GM19467 (cell line): ENCODE measurements at regions not wholly inside any gene's neighbourhood (a gene's known extent, or its start where the extent isn't known, plus 50 kb on each side); places are given as distances from the start of the nearest gene placed in this dataset.

Source experiments
- ATAC-seq: cut with Tn5 transposase; IDR thresholded peaks from one replicate; pipeline ENCODE4 v1.9.1; 2021; ENCODE audit warnings: mild to moderate bottlenecking, moderate library complexity; ENCODE audit not compliant: unreplicated experiment

DNA sequence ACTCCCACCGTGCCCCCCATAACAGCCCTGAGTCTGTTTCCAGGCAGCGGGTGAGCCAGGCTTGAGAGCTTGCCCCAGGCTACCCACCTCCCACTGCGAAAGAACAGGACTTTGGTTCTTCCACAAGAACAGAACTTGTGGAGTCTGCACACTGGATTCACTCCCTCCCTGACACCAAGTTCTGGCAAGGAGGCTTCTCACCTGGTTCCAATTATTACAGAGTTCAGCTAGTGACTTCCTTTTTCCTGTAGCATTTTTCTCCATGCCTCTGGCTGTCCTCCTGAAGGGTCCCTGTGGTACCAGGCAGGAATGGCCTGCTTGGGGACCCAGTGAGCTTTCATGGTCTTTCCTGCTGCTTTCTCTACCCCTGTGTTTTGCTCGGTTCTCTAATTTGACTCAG lies 208.6 kb upstream of the SFRP2 start:
- ATAC-seq = no peak

- no peak for ATAC-seq
These were observed 200.6 kb upstream of the SFRP2 start for GRCh38 chr4:153989505-153989904.

DNA sequence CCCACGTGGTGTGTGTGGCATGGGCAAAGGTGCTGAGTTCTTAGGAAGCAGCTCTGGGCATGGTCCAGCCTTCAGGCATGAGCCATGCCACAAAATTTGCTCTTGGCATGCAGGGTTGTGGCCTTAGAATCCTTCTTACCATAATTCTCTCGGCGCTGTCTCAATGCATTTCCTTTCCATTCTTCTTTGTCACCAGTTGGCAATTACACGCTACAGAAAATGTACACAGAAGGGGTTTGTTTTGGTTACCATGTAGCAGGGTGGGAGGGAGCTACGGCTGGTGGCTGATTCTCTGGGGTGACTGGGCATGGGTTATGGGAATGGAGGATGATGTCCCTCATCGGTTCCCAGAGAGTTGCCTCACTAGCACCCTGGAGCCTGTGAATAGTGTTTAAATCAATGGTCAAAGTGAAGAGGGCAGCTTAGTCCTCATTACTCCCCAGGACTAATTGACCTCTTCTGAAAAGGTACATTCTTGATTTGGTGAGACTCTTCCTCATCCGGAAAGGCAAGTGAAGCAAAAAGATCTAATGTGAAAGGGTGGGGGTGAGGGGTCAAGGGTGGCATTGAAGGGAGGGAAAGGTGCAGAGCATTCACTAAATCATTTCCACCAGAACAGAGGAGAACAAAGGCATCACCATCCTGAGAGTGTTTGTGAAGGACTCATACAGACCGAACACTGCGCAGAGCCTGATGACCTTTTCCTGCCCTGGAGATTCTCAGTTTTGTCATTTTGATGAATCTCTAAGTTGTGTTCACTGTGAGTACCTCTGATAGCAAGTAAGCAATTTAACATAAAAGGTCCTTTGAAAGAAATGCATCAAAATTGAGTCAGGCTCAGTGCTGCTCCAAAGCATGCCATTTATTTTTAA lies 199.8 kb upstream of the SFRP2 start:
- ATAC-seq = no peak

GRCh38 chr4:153987291-153987690 lies 198.4 kb upstream of the SFRP2 start:
- no peak for ATAC-seq

DNA sequence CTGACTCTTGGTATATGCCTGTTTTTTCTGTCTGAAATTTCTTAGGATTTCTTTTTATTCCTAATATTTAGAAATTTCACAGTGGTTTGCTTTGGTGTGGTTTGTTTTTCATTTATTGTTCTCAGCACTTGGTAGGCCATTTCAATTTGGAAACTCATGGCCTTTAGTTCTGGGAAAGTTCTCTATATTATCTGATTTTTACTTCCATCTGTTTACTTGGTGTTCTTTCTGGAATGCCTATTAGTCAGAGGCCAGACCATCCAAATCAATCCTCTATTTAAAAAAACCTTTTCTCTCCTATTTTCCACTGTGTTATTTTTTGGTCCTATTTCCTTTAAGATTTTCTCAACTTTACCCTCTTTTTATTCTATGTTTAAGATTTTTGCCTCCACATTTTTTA lies 188.1 kb upstream of the SFRP2 start:
- ATAC-seq = no peak

GRCh38 chr4:153974452-153974851 lies 185.6 kb upstream of the SFRP2 start:
- no peak for ATAC-seq

- ATAC-seq = no peak
These were observed 185.1 kb upstream of the SFRP2 start for GRCh38 chr4:153973942-153974341.

GRCh38 chr4:153971899-153972298 lies 183.0 kb upstream of the SFRP2 start:
- ATAC-seq = no peak

- no peak for ATAC-seq
These were observed 181.3 kb upstream of the SFRP2 start for GRCh38 chr4:153970169-153970568.

- no peak for ATAC-seq
These were observed 180.7 kb upstream of the SFRP2 start for GRCh38 chr4:153969542-153969941.

GRCh38 chr4:153966641-153967040 lies 177.8 kb upstream of the SFRP2 start:
- ATAC-seq = no peak

DNA sequence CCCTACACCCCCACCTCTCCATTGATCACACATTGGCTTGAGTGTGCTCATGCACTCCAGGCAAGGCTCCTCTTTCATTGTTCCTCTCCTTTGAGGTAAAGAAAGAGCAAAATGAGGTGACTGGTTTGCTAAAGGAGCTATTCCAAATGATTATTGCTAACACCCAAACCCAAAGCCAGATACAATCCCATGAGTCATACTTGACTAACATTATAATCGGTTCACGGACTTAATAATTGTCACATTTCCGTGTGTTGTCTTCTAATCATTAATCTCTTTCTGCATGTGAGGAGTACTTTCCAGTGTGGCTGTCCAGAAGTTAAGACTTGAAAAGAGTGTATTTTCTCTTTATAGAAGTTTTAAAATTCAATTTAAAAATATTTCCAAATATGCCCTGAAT lies 174.3 kb upstream of the SFRP2 start:
- no peak for ATAC-seq

GRCh38 chr4:153962311-153963039 lies 173.6 kb upstream of the SFRP2 start:
- no peak for ATAC-seq

- no peak for ATAC-seq
These were observed 166.4 kb upstream of the SFRP2 start for GRCh38 chr4:153955327-153955726.

GRCh38 chr4:153954654-153955053 lies 165.8 kb upstream of the SFRP2 start:
- ATAC-seq = no peak

- ATAC-seq = no peak
These were observed 161.5 kb upstream of the SFRP2 start for GRCh38 chr4:153950100-153950979.

DNA sequence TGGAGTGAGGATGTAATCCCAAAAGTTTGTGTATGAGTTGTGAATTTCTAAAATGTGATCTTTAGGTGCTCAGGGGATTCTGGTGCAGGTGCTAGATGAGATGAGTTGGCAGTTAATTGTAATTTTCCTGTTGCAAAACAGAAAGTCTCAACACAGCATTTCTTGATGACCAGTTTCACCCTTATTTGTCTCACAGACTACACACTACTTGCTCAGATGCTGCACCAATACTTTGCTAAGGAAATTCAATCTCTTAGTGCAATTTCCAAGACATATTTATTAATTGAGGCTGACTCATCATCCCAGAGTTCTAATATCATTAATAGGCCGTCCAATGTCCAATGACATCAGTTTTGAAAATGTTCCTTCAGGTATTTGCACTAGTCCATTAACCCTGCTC lies 159.2 kb upstream of the SFRP2 start:
- no peak for ATAC-seq

GRCh38 chr4:153947124-153947523 lies 158.2 kb upstream of the SFRP2 start:
- ATAC-seq = no peak

- no peak for ATAC-seq
These were observed 156.8 kb upstream of the SFRP2 start for GRCh38 chr4:153945704-153946103.

DNA sequence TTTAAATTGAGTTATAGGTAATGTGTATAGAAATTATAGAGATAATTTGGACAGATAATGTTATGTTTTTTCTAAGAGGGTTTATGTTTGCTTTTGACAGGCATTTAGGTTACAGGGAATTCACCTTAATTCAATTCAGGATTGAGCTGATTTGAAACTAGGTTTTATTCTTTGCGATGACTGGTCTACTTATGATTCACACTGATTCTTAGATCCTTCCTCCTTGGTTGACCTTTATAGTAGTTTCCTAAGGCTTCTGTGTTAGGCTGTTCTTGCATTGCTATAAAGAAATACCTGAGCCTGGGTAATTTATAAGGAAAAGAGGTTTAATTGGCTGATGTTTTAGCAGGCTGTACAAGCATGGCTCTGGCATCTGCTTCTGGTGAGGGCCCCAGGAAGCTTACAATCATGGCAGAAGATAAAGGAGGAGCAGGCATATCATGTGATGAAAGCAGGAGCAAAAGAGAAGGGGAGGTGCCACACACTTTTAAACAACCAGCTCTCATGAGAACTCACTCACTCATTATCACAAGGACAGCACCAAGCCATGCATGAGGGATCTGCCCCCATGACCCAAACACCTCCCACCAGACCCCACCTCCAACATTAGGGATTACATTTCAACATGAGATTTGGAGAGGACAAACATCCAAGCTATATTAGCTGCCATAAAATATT lies 155.0 kb upstream of the SFRP2 start:
- no peak for ATAC-seq

- ATAC-seq = no peak
These were observed 152.0 kb upstream of the SFRP2 start for GRCh38 chr4:153940916-153941315.
